Neutrophil (primary cell): ENCODE measurements at regions not wholly inside any gene's neighbourhood (a gene's known extent, or its start where the extent isn't known, plus 50 kb on each side); places are given as distances from the start of the nearest gene placed in this dataset.

Source experiments
- H3K27ac ChIP-seq: fragments of 200-600 bp; sonication (generic); 2 replicates; pipeline ENCODE4 v1.5.1; 2016; ENCODE audit warnings: mild to moderate bottlenecking, moderate library complexity
- H3K27me3 ChIP-seq: fragments of 200-600 bp; sonication (generic); 2 replicates; pipeline ENCODE4 v1.6.0; 2016; ENCODE audit warnings: mild to moderate bottlenecking
- H3K36me3 ChIP-seq: fragments of 200-600 bp; sonication (generic); 2 replicates; pipeline ENCODE4 v1.5.1; 2017
- H3K4me1 ChIP-seq, 2 experiments: fragments of 200-600 bp in 1 of 2; sonication (generic) in 1 of 2; 1 replicate in 1 of 2; 2 replicates in 1 of 2; pipeline versions ENCODE4 v1.5.1 to v1.6.1; 2013 to 2016; ENCODE audit warnings: low read depth in 1 of 2, low read length in 1 of 2, mild to moderate bottlenecking in 1 of 2, moderate library complexity in 1 of 2; ENCODE audit not compliant: control insufficient read depth in 1 of 2, insufficient read depth in 1 of 2
- H3K4me3 ChIP-seq, 2 experiments: fragments of 200-600 bp in 1 of 2; sonication (generic) in 1 of 2; 1 replicate in 1 of 2; 2 replicates in 1 of 2; pipeline ENCODE4 v1.5.1; 2013 to 2016; ENCODE audit warnings: low read depth in 1 of 2, low read length in 1 of 2, mild to moderate bottlenecking in 1 of 2, moderate library complexity in 1 of 2
- H3K9me3 ChIP-seq: fragments of 200-600 bp; sonication (generic); 2 replicates; pipeline ENCODE4 v1.5.1; 2016
- TF ChIP-seq, protein P1 (sequence below): fragments of 200-600 bp; sonication (generic); IDR thresholded peaks from 2 replicates; pipeline ENCODE4 v1.5.1; 2016; ENCODE audit warnings: antibody characterized with exemption

DNA sequence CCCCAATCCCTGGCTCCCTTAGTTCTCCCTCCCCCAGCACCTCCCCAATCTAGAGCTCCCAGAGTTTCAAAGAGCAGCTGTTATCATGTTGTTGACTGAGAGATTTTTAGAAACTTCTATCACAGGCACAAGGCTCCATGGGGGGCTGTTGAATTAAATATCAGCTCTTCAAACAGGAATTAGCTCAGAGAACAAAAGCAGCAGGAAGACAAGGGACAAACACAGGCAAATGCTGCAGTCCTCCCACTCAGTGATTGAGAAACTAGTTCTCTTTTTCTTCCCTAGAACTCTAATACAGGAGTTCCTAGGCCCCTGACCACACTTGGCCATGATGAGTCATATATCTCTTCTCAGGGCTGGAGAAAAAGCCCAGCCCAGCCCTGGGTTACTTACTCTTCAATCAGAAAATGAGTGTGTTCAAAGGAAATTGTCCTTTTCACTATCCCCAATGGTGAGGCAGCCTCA lies 262.1 kb downstream of the IGSF11 start:
- Histone ChIP-seq H3K4me1 (no peaks in the 10 kb centered on the region), H3K9me3 (no peaks in the 10 kb centered on the region), H3K4me3 (no peak overlapping the region), H3K27ac (no peak overlapping the region), H3K36me3 (no peaks in the 10 kb centered on the region), H3K27me3 (no peaks in the 10 kb centered on the region)
- TF ChIP-seq, protein P1, sequence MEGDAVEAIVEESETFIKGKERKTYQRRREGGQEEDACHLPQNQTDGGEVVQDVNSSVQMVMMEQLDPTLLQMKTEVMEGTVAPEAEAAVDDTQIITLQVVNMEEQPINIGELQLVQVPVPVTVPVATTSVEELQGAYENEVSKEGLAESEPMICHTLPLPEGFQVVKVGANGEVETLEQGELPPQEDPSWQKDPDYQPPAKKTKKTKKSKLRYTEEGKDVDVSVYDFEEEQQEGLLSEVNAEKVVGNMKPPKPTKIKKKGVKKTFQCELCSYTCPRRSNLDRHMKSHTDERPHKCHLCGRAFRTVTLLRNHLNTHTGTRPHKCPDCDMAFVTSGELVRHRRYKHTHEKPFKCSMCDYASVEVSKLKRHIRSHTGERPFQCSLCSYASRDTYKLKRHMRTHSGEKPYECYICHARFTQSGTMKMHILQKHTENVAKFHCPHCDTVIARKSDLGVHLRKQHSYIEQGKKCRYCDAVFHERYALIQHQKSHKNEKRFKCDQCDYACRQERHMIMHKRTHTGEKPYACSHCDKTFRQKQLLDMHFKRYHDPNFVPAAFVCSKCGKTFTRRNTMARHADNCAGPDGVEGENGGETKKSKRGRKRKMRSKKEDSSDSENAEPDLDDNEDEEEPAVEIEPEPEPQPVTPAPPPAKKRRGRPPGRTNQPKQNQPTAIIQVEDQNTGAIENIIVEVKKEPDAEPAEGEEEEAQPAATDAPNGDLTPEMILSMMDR = no peak

DNA sequence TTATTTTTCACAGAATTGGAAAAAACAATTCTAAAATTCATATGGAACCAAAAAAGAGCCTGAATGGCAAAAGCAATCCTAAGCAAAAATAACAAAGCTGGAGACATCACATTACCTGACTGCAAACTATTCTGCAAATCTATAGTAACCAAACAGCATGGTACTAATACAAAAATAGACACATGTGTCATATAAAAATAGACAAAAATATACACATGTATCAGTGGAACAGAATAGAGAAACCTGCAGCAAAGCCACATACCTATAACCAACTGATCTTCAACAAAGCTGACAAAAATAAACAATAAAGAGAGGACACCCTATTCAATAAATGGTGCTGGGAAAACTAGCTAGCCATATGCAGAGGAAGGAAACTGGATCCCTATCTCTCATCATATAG lies 259.6 kb downstream of the IGSF11 start:
- Histone ChIP-seq H3K4me3 (no peak overlapping the region), H3K4me1 (no peaks in the 10 kb centered on the region), H3K27me3 (no peaks in the 10 kb centered on the region), H3K27ac (no peak overlapping the region), H3K9me3 (no peaks in the 10 kb centered on the region), H3K36me3 (no peaks in the 10 kb centered on the region)
- TF ChIP-seq, protein P1 = no peak

GRCh38 chr3:118778201-118778600 lies 256.4 kb downstream of the IGSF11 start:
- no peaks in the 10 kb centered on the region for H3K27me3 ChIP-seq
- H3K27ac ChIP-seq = no peak overlapping the region
- H3K36me3 ChIP-seq = no peaks in the 10 kb centered on the region
- H3K4me3 ChIP-seq = no peak overlapping the region
- no peaks in the 10 kb centered on the region for H3K4me1 ChIP-seq
- H3K9me3 ChIP-seq = no peaks in the 10 kb centered on the region
- TF ChIP-seq, protein P1 = no peak

DNA sequence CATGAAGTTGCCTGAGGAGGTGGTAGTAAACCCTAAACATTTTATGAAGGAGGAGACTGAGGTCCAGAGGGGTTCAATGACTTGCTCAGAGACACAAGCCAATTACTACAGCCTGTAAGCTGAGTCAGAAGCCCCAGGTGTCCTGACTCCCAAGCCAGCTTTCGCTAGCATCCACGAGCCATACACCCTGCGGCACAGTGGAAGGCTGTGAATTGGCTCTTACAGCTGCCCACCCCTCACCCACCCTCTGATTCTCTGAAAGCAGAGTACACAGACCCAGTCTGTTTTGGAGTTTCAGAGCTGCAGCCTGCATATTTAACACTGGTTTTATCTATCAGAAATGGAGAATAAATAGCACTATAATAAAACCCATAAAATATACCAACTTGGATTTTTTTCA lies 253.4 kb downstream of the IGSF11 start:
- no peak overlapping the region for H3K4me3 ChIP-seq
- no peak overlapping the region for H3K27ac ChIP-seq
- no peaks in the 10 kb centered on the region for H3K9me3 ChIP-seq
- TF ChIP-seq, protein P1 = no peak
- no peaks in the 10 kb centered on the region for H3K36me3 ChIP-seq
- no peaks in the 10 kb centered on the region for H3K27me3 ChIP-seq
- H3K4me1 ChIP-seq = no peaks in the 10 kb centered on the region

GRCh38 chr3:118781839-118782238 lies 252.8 kb downstream of the IGSF11 start:
- Histone ChIP-seq H3K4me3 (no peak overlapping the region), H3K27ac (no peak overlapping the region), H3K4me1 (no peaks in the 10 kb centered on the region), H3K9me3 (no peaks in the 10 kb centered on the region), H3K27me3 (no peaks in the 10 kb centered on the region), H3K36me3 (no peaks in the 10 kb centered on the region)
- TF ChIP-seq, protein P1 = no peak

- Histone ChIP-seq H3K4me1 (no peaks in the 10 kb centered on the region), H3K36me3 (no peaks in the 10 kb centered on the region), H3K4me3 (no peak overlapping the region), H3K27ac (no peak overlapping the region), H3K27me3 (no peaks in the 10 kb centered on the region), H3K9me3 (no peaks in the 10 kb centered on the region)
- TF ChIP-seq, protein P1 = no peak
These were observed 251.9 kb downstream of the IGSF11 start for GRCh38 chr3:118782755-118783202.
